K562 (cell line): ENCODE measurements at regions not wholly inside any gene's neighbourhood (a gene's known extent, or its start where the extent isn't known, plus 50 kb on each side); places are given as distances from the start of the nearest gene placed in this dataset.

Source experiments
- CEBPG ChIP-seq, 3 experiments: fragments of 200-800 bp in 1 of 3; sonication (Bioruptor generic) in 1 of 3; sonication (generic) in 1 of 3; formaldehyde crosslinking in 1 of 3; IDR thresholded peaks in 2 of 3; conservative IDR thresholded peaks in 1 of 3; 2 replicates each; pipeline versions ENCODE4 v1.6.1 to v1.8.0; 2016 to 2022; ENCODE audit warnings: missing compliant biosample characterization in 2 of 3, missing genetic modification characterization in 2 of 3, mild to moderate bottlenecking in 1 of 3, missing genetic modification reagents in 1 of 3
- ESRRB ChIP-seq: fragments of 250-450 bp; sonication (Bioruptor Pico); IDR thresholded peaks from 2 replicates; pipeline ENCODE4 v1.5.0; 2020; ENCODE audit warnings: mild to moderate bottlenecking, moderate library complexity, borderline replicate concordance
- MCM7 ChIP-seq, 2 experiments: fragments of 450-650 bp; IDR thresholded peaks; 2 replicates each; pipeline ENCODE4 v1.6.1; 2016 to 2018
- POU5F1 ChIP-seq: fragments of 150-350 bp; IDR thresholded peaks from 2 replicates; pipeline ENCODE4 v1.6.1; 2014; ENCODE audit warnings: borderline replicate concordance, low read length, low read depth, mild to moderate bottlenecking; ENCODE audit not compliant: partially characterized antibody
- ZFP1 ChIP-seq: fragments of 450-650 bp; formaldehyde crosslinking; IDR thresholded peaks from 2 replicates; pipeline ENCODE4 v1.4.0; 2020; ENCODE audit warnings: mild to moderate bottlenecking, mixed read lengths
- ZNF165 ChIP-seq: fragments of 250-450 bp; sonication (Bioruptor Pico); IDR thresholded peaks from 2 replicates; pipeline ENCODE4 v1.4.0; 2020; ENCODE audit warnings: borderline replicate concordance
- ZNF407 ChIP-seq: fragments of 450-650 bp; IDR thresholded peaks from 2 replicates; pipeline ENCODE4 v1.6.1; 2016; ENCODE audit warnings: low read depth
- ZNF444 ChIP-seq: fragments of 250-450 bp; sonication (Bioruptor Pico); IDR thresholded peaks from 2 replicates; pipeline ENCODE4 v1.4.0; 2020; ENCODE audit warnings: mild to moderate bottlenecking, moderate library complexity

GRCh38 chr21:25220954-25221353 is 386.3 kb downstream of the MRPL39 start (continued):
- TF ChIP-seq POU5F1 (no peak), CEBPG (CRISPR knock-in tag; IDR thresholded peaks at IDR 0.05) (no peak), CEBPG (tag; conservative IDR thresholded peaks at IDR 0.05 in 1 of 2, IDR thresholded peaks at IDR 0.05 in 1 of 2) (no peak), ZNF165 (no peak), ZNF407 (no peak), ZNF444 (CRISPR knock-in tag) (no peak), MCM7 (IDR thresholded peaks at IDR 0.05) (no peak), ESRRB (no peak), ZFP1 (CRISPR knock-in tag) (no peak)
